ENCODE measurements at regions not wholly inside any gene's neighbourhood (a gene's known extent, or its start where the extent isn't known, plus 50 kb on each side); places are given as distances from the start of the nearest gene placed in this dataset.

DNA sequence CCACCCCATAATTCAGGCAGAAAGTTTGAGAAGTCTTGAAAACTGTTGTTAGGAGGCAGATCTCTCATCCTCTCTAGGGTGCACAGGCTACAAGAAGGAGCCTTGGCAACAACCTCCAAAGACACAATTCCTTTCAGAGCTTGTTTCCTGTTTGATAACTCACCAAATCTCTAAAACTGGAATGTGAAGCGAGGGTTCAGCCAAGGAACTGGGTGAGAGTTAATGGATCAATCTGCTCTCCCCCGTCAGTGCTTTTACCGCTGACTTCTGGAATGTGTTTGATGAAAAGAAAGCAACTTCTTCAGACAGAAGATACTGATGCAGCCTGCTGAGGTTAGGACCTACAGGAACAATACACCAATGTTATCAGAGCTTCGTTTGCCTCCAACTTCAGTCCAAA is 171.8 kb upstream of the BMP2 start:
- H3K4me3 ChIP-seq (ENCODE audit: low read depth, low read length), result no peak overlapping the region
- no peak for TF ChIP-seq CTCF (IDR thresholded peaks at IDR 0.05; ENCODE audit: insufficient read depth, low read depth, low read length)
- no peak for DNase-seq (ENCODE audit: low read depth)

GRCh38 chr20:6590891-6591637 is 176.4 kb upstream of the BMP2 start:
- no peak for TF ChIP-seq CTCF (IDR thresholded peaks at IDR 0.05; ENCODE audit: insufficient read depth, low read depth, low read length)
- no peak overlapping the region for H3K4me3 ChIP-seq (ENCODE audit: low read depth, low read length)
- DNase-seq (ENCODE audit: low read depth), result peak; percentile 28

DNA sequence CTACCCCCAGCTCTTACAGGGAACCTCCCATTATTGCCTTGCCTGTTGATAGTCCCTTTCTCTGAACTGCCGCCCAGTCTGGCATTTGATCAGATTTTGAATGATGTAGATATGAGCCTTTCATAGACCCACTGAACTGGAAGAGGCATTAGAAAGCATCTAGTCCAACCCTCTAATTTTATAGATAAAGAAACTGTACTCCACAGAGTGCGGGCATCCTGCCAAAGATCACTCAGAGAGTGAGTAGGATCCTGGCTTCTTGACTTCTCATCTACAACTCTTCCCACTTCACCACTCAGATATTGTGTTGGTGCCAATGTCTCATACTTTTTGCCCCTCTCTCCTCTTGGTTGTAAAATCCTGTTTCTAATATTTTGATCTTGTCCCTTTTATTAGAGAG is 179.2 kb upstream of the BMP2 start:
- TF ChIP-seq CTCF (IDR thresholded peaks at IDR 0.05; ENCODE audit: insufficient read depth, low read depth, low read length), result no peak
- no peak for DNase-seq (ENCODE audit: low read depth)

GRCh38 chr20:6583134-6583738 is 184.2 kb upstream of the BMP2 start:
- TF ChIP-seq CTCF (IDR thresholded peaks at IDR 0.05; ENCODE audit: insufficient read depth, low read depth, low read length), result peak; percentile 79
- no peak overlapping the region for H3K4me3 ChIP-seq (ENCODE audit: low read depth, low read length)
- peak; percentile 50 for DNase-seq (ENCODE audit: low read depth)

More for the DNA sequence above, 179.2 kb upstream of the BMP2 start:
- H3K4me3 ChIP-seq (ENCODE audit: low read depth, low read length), result no peak overlapping the region

GRCh38 chr20:6582449-6582848 is 185.0 kb upstream of the BMP2 start:
- DNase-seq (ENCODE audit: low read depth), result no peak
- TF ChIP-seq CTCF (IDR thresholded peaks at IDR 0.05; ENCODE audit: insufficient read depth, low read depth, low read length), result no peak
- no peak overlapping the region for H3K4me3 ChIP-seq (ENCODE audit: low read depth, low read length)

- no peak for TF ChIP-seq CTCF (IDR thresholded peaks at IDR 0.05; ENCODE audit: insufficient read depth, low read depth, low read length)
- DNase-seq (ENCODE audit: low read depth), result no peak
- H3K4me3 ChIP-seq (ENCODE audit: low read depth, low read length), result no peak overlapping the region
Observed at GRCh38 chr20:6580486-6580885, 187.0 kb upstream of the BMP2 start.
